Chondrocyte (in vitro differentiated cells): ENCODE measurements at regions not wholly inside any gene's neighbourhood (a gene's known extent, or its start where the extent isn't known, plus 50 kb on each side); places are given as distances from the start of the nearest gene placed in this dataset.
A peak's percentile ranks its signal among the peaks of the same experiment; 100 is the strongest.

Experiments used
- DNase-seq: peaks from one replicate; pipeline ENCODE4 v3.0.0; 2021; ENCODE audit warnings: mixed read lengths, low spot score
- H3K27ac Mint-ChIP-seq: one replicate; pipeline ENCODE4 v1.8.0; 2021; ENCODE audit warnings: mild to moderate bottlenecking, moderate library complexity, mixed read lengths; ENCODE audit not compliant: unreplicated experiment
- H3K27me3 Mint-ChIP-seq: 2 replicates; pipeline ENCODE4 v1.8.0; 2021; ENCODE audit warnings: low read depth, mixed read lengths
- H3K36me3 Mint-ChIP-seq: 2 replicates; pipeline ENCODE4 v1.8.0; 2021; ENCODE audit warnings: low read depth, mixed read lengths
- H3K4me1 Mint-ChIP-seq: 2 replicates; pipeline ENCODE4 v1.8.0; 2021; ENCODE audit warnings: low read depth, mild to moderate bottlenecking, mixed read lengths
- H3K4me3 Mint-ChIP-seq: one replicate; pipeline ENCODE4 v1.8.0; 2021; ENCODE audit warnings: mild to moderate bottlenecking, moderate library complexity, mixed read lengths; ENCODE audit not compliant: unreplicated experiment
- H3K9me3 Mint-ChIP-seq: 2 replicates; pipeline ENCODE4 v1.8.0; 2021; ENCODE audit warnings: low read depth, mixed read lengths
- TF ChIP-seq, protein P1 (sequence below): fragments of 200-600 bp; sonication (generic); IDR thresholded peaks from 2 replicates; pipeline ENCODE4 v1.5.0; 2021; ENCODE audit warnings: antibody characterized with exemption, mild to moderate bottlenecking, moderate library complexity

DNA sequence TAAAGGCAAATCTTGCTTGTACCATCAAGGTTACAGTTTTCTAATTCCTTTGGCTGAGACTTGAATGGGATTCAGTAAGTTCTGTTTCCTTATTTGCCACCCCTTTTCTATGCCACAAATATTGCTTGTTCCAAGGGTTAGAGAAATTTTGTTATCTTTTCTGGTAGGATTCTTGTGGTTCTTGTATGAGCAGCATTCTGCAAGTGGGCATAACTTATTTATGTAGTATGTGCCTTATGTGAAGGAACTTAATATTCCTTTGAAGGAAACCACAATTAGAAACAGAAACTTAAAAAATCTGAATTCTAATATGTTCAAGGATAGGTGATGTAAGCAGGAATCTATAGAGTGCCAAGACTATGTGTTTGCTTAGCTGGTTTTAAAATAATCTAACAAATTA, 53.1 kb upstream of the TSPAN5 start:
- DNase-seq, result no peak

DNA sequence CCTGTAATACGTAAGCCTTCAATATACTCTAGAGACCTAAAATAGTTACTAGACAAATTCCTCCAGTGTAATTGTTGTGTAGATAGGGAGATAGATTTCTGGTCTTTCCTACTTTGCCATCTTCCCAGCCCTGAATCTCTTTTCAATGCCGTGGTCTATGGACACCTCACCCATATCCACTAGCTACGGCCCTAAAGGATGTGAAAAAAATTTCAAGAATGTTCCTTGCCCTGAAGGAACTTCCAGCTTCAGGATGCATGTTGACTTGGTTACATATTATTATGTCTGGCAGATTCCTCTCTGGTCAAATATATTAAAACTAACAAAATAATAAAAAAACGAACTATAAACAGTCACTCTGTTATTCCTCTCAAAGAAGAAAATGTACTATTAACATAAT, 52.4 kb upstream of the TSPAN5 start:
- TF ChIP-seq, protein P1, sequence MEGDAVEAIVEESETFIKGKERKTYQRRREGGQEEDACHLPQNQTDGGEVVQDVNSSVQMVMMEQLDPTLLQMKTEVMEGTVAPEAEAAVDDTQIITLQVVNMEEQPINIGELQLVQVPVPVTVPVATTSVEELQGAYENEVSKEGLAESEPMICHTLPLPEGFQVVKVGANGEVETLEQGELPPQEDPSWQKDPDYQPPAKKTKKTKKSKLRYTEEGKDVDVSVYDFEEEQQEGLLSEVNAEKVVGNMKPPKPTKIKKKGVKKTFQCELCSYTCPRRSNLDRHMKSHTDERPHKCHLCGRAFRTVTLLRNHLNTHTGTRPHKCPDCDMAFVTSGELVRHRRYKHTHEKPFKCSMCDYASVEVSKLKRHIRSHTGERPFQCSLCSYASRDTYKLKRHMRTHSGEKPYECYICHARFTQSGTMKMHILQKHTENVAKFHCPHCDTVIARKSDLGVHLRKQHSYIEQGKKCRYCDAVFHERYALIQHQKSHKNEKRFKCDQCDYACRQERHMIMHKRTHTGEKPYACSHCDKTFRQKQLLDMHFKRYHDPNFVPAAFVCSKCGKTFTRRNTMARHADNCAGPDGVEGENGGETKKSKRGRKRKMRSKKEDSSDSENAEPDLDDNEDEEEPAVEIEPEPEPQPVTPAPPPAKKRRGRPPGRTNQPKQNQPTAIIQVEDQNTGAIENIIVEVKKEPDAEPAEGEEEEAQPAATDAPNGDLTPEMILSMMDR, result no peak
- Mint-ChIP-seq H3K4me1 (peaks cover 21% of the 10 kb centered on the region), H3K9me3 (peaks cover 19% of the 10 kb centered on the region), H3K27ac (peak overlapping the region; percentile 72), H3K27me3 (no peaks in the 10 kb centered on the region), H3K36me3 (no peaks in the 10 kb centered on the region), H3K4me3 (no peak overlapping the region)
- DNase-seq, result no peak

More for the DNA sequence above, 53.1 kb upstream of the TSPAN5 start:
- Mint-ChIP-seq H3K27ac (peak overlapping the region; percentile 72), H3K36me3 (no peaks in the 10 kb centered on the region), H3K9me3 (peaks cover 14% of the 10 kb centered on the region), H3K4me1 (peaks cover 21% of the 10 kb centered on the region), H3K4me3 (no peak overlapping the region), H3K27me3 (no peaks in the 10 kb centered on the region)
- TF ChIP-seq, protein P1, result no peak
